DOHH2 (cell line): ENCODE measurements at regions not wholly inside any gene's neighbourhood (a gene's known extent, or its start where the extent isn't known, plus 50 kb on each side); places are given as distances from the start of the nearest gene placed in this dataset.
"Not testable (repeated sequence)": the region's sequence is repeated elsewhere in the genome, so short reads cannot be mapped to it uniquely, and the experiment has no call there.

Experiments used
- H3F3A ChIP-seq: fragments of 200-600 bp; sonication (generic), shearing (Covaris generic); 2 replicates; pipeline ENCODE4 v1.6.0; 2016; ENCODE audit warnings: antibody characterized with exemption, mild to moderate bottlenecking; ENCODE audit not compliant: control insufficient read depth, insufficient read depth
- H3K27ac ChIP-seq: fragments of 200-600 bp; sonication (generic); 2 replicates; pipeline ENCODE4 v1.5.1; 2014; ENCODE audit warnings: low read depth, mild to moderate bottlenecking, low read length, moderate library complexity
- H3K27me3 ChIP-seq: fragments of 200-600 bp; sonication (generic); 2 replicates; pipeline ENCODE4 v1.6.1; 2014; ENCODE audit warnings: mild to moderate bottlenecking, low read length, mixed read lengths; ENCODE audit not compliant: control insufficient read depth
- H3K36me3 ChIP-seq: fragments of 200-600 bp; sonication (generic); 2 replicates; pipeline ENCODE4 v1.6.1; 2014; ENCODE audit warnings: mild to moderate bottlenecking, low read length, moderate library complexity, mixed read lengths; ENCODE audit not compliant: control insufficient read depth
- H3K4me1 ChIP-seq: fragments of 200-600 bp; sonication (generic); 2 replicates; pipeline ENCODE4 v1.6.1; 2014; ENCODE audit warnings: mild to moderate bottlenecking, low read length, mixed read lengths; ENCODE audit not compliant: control insufficient read depth
- H3K4me2 ChIP-seq: fragments of 200-600 bp; sonication (generic); 2 replicates; pipeline ENCODE4 v1.6.0; 2014; ENCODE audit warnings: mild to moderate bottlenecking, low read length, moderate library complexity
- H3K4me3 ChIP-seq: fragments of 200-600 bp; sonication (generic); 2 replicates; pipeline ENCODE4 v1.5.1; 2014; ENCODE audit warnings: mild to moderate bottlenecking, low read length, mixed read lengths
- H3K79me2 ChIP-seq: fragments of 200-600 bp; sonication (generic); 2 replicates; pipeline ENCODE4 v1.6.1; 2014; ENCODE audit warnings: mild to moderate bottlenecking, low read length, mixed read lengths; ENCODE audit not compliant: control insufficient read depth
- H3K9me2 ChIP-seq: fragments of 200-600 bp; sonication (generic); replicated peaks from 2 replicates; pipeline ENCODE4 v1.6.1; 2014; ENCODE audit warnings: mild to moderate bottlenecking, low read length, mixed read lengths; ENCODE audit not compliant: control insufficient read depth
- H3K9me3 ChIP-seq: fragments of 200-600 bp; sonication (generic); 2 replicates; pipeline ENCODE4 v1.6.1; 2014; ENCODE audit warnings: antibody characterized with exemption, low read length, mixed read lengths; ENCODE audit not compliant: control insufficient read depth, insufficient read depth
- H4K20me1 ChIP-seq: fragments of 200-600 bp; sonication (generic); 2 replicates; pipeline ENCODE4 v1.6.0; 2014; ENCODE audit warnings: low read depth, mild to moderate bottlenecking, antibody characterized with exemption, low read length, moderate library complexity; ENCODE audit not compliant: control insufficient read depth, insufficient read depth
- EZH2phosphoT487 ChIP-seq: fragments of 200-600 bp; sonication (generic); IDR thresholded peaks from 2 replicates; pipeline ENCODE4 v1.6.1; 2017; ENCODE audit warnings: borderline replicate concordance, mild to moderate bottlenecking, antibody characterized with exemption, low read length, moderate library complexity, mixed read lengths
- TF ChIP-seq, protein P1 (sequence below): fragments of 200-600 bp; sonication (generic); IDR thresholded peaks from one replicate; pipeline ENCODE4 v1.5.1; 2014; ENCODE audit warnings: antibody characterized with exemption, mild to moderate bottlenecking, low read depth, low read length; ENCODE audit not compliant: poor library complexity, severe bottlenecking

DNA sequence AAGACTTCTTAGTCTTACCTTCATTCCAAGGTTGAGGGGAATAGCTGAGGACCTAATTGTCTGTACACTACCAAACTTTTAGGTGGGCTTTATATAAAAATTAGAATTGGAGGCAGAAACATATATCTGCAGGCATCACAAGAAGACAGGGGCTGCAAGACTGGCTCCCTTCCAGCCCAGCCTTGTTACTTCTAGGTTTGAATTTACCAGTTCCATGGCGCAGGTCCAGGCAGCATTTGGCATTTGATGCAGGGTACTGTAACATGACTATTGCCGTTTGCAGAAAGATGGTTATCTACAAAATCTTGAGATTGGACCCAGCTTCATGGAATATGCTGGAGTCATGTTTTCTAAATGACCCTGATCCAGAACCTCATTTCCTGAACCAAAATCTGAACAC is 105.4 kb upstream of the RHOBTB1 start:
- Histone ChIP-seq H3K4me3 (no peak overlapping the region), H3K4me2 (no peak overlapping the region), H3K27me3 (no peaks in the 10 kb centered on the region), H3K9me2 (no peaks in the 10 kb centered on the region), H3K27ac (no peak overlapping the region), H4K20me1 (no peaks in the 10 kb centered on the region), H3F3A (no peaks in the 10 kb centered on the region), H3K36me3 (no peaks in the 10 kb centered on the region), H3K9me3 (no peaks in the 10 kb centered on the region), H3K79me2 (no peaks in the 10 kb centered on the region), H3K4me1 (no peaks in the 10 kb centered on the region)
- TF ChIP-seq, protein P1, sequence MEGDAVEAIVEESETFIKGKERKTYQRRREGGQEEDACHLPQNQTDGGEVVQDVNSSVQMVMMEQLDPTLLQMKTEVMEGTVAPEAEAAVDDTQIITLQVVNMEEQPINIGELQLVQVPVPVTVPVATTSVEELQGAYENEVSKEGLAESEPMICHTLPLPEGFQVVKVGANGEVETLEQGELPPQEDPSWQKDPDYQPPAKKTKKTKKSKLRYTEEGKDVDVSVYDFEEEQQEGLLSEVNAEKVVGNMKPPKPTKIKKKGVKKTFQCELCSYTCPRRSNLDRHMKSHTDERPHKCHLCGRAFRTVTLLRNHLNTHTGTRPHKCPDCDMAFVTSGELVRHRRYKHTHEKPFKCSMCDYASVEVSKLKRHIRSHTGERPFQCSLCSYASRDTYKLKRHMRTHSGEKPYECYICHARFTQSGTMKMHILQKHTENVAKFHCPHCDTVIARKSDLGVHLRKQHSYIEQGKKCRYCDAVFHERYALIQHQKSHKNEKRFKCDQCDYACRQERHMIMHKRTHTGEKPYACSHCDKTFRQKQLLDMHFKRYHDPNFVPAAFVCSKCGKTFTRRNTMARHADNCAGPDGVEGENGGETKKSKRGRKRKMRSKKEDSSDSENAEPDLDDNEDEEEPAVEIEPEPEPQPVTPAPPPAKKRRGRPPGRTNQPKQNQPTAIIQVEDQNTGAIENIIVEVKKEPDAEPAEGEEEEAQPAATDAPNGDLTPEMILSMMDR, result no peak
- TF ChIP-seq EZH2phosphoT487, result no peak

DNA sequence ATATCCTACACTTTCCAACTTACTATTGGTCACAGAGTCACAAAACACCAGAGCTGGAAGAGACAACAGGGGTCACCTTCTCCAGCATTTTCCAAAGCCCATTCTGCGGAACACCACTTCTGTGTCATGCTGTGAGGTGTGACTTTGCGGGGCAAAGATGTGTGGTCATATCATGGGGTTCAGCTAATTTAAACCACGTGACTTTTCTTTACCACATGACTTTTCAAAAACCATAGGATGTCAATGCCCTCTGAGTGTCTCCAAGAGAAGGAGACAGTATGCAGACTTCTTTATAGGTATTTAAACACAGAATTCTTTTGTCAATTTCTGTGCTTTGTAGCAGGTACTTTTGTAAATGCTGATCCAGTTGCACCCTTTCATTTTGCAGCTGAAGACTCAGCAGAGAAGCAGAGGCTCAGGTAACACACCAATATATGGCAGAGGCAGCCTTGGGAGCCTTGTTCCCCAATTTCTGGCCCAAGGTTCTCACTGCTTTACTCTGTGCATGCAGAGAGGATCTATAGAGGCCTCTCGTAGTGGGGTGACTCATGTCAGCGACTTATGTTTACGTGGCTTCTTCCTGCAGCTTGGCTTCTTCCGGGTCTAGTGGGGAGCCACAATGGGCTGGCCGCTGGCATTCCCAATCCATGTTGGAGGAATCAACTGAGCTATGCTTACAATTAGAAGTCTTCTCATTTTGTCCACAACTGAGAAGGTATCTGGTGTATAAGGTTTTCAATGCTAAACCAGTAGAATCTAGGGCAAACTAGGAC is 104.0 kb upstream of the RHOBTB1 start:
- no peaks in the 10 kb centered on the region for H3K9me2 ChIP-seq
- no peaks in the 10 kb centered on the region for H3K79me2 ChIP-seq
- H4K20me1 ChIP-seq, result no peaks in the 10 kb centered on the region

DNA sequence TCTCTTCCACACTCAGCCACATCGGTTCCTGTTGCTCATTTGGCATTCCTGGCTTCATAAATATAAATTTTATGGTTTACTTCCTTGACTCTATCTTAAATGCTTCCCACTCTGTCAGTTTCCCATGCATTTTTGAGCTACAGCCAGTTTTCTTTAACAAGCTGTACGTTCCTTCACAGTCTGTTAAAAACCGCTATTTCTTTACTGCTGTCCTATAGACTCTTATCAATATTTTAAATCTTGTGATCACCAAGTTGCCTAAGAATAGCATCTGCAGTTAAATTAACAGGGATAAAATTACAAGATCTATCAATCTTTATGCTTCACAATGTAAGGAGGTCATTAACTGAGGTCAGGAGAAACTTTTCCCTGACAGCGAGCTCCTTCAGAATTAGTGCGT is 103.1 kb upstream of the RHOBTB1 start:
- Histone ChIP-seq H3F3A (no peaks in the 10 kb centered on the region), H3K4me1 (no peaks in the 10 kb centered on the region), H3K27me3 (no peaks in the 10 kb centered on the region), H3K4me3 (no peak overlapping the region), H3K9me2 (no peaks in the 10 kb centered on the region), H3K36me3 (no peaks in the 10 kb centered on the region), H3K79me2 (no peaks in the 10 kb centered on the region), H3K9me3 (no peaks in the 10 kb centered on the region), H4K20me1 (no peaks in the 10 kb centered on the region), H3K4me2 (no peak overlapping the region), H3K27ac (no peak overlapping the region)
- TF ChIP-seq, protein P1, result no peak
- TF ChIP-seq EZH2phosphoT487, result no peak

More for the DNA sequence above, 104.0 kb upstream of the RHOBTB1 start:
- Histone ChIP-seq H3K4me3 (no peak overlapping the region), H3K27me3 (no peaks in the 10 kb centered on the region), H3K27ac (no peak overlapping the region), H3K9me3 (no peaks in the 10 kb centered on the region), H3K4me1 (no peaks in the 10 kb centered on the region), H3F3A (no peaks in the 10 kb centered on the region), H3K4me2 (no peak overlapping the region), H3K36me3 (no peaks in the 10 kb centered on the region)
- TF ChIP-seq, protein P1, result no peak
- no peak for TF ChIP-seq EZH2phosphoT487

DNA sequence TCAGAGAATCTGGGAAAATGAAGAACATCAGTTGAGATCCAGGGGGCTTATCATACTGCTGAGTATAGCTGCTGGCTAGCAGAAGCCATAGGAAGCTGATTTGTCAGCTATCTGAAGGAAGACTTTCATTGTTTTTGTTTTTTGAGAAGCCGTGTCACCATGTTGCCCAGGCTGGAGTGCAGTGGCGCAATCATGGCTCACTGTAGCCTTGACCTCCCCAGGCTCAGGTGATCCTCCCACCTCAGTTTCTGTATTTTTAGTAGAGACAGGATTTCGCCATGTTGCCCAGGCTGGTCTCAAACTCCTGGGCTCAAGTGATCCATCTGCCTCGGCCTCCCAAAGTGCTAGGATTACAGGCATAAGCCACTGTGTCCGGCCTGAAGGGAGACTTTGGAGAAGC is 101.5 kb upstream of the RHOBTB1 start:
- H3K9me2 ChIP-seq, H3K79me2 ChIP-seq, H3K27ac ChIP-seq, H3K4me2 ChIP-seq, H3K9me3 ChIP-seq, H3K4me1 ChIP-seq, H3K27me3 ChIP-seq, H3K36me3 ChIP-seq, H3K4me3 ChIP-seq, H3F3A ChIP-seq, H4K20me1 ChIP-seq: not testable (repeated sequence)
